ENCODE measurements at regions not wholly inside any gene's neighbourhood (a gene's known extent, or its start where the extent isn't known, plus 50 kb on each side); places are given as distances from the start of the nearest gene placed in this dataset.
"Not testable (repeated sequence)": the region's sequence is repeated elsewhere in the genome, so short reads cannot be mapped to it uniquely, and the experiment has no call there.

DNA sequence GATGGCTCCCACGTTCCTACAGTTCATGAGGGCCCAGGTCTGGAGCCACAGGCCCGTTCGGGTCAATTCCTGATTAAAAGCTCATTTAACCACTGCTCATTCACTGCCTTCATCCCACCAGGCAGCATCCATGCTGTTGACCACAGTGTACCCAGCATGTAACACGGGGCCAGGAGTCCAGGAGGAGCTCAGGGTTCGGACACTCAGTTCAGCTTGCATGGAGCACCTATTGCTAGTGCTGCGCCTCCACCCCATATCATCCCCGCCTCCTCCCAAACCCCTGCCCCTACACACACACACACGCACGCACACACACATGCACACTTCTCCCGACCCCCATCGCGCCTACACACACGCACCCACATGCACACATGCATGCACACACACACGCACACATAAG lies 72.9 kb upstream of the SNTG2 start:
- DNase-seq (ENCODE audit: low spot score) = no peak

DNA sequence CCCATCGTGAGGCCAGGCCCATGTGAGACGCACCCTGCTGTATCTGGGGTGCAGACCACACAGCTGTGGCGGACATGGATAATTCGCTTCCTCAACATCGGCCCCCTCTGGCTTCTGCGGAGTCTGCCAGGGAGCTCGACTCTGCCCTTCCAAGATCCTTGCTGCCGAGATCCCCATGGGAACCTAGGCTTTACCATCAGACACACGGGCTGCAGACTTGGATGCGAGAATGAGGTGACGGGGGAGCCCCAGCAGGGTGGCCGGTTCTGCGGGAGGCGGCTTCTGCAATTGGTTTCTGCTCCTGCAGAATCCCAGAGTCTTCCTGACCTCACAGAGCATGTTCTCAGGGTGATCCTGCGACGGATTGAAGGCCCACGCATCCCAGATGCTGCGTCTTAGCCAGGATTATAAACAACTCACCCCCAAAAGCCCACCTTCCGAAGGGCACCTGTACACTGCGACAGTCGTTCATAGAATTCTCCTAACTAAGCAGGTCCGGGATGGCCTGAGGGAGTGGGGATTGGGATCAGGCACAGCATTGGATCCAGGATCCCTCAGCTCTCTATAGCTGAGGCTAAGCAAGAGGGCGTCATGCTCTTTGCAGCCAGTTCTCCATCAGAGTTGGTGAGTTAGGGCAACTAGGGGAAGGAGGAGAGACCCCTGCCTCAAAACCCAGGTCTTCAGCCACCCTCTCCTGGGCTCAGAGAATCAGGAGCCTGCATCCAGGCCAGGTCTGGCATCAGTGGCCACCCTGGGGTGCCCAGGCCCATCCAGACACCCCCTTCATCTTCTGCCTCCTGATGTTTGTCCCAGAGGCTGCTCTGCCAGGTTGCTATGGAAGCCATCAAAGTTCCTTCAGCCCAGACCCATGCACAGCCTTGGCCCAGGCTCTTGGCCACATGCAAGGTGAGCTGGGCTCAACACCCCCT lies 74.7 kb upstream of the SNTG2 start:
- DNase-seq (ENCODE audit: low spot score) = no peak

DNA sequence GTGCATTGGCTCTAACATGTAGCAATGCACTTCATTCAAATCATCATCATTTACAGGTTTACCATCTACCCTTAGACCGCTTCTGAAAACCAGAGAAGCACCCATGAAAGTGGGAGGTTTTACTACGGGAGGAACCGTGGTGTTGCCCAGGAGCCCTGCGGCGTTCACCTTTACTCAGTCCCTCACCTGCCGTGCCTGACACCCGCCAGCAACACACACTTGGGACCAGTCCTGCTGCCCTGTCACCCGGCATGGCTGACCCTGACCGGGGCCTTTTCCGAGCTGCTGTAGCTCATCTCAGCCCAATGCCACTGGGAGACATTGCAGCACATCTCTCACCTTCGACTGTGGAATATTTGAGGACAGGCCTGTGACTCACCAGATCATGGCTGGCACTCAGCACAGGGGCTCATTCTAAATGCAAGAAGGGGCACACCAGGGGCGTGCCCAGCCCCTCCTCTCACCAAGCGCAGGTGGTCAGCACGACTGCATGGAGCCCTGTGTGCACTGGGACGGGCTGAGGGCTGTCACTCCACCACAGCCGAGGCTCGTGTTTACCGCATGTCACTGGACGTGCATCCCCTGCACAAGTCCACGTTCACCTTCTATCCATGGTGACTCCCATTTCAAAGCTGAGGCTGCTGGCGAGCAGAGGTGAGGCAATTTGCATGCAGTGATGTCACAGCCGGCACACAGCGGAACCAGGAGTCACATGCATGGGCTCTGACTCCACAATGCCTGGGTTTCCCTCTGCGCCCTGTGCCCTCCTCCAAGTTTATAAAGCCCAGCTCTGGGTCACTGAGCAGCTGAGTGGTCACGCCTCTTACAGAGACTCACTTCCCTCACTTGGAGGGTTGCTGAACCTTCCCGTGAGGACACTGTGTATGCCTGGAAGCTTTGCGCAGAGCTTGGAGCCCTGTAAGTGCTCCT lies 76.7 kb upstream of the SNTG2 start:
- no peak for DNase-seq (ENCODE audit: low spot score)

DNA sequence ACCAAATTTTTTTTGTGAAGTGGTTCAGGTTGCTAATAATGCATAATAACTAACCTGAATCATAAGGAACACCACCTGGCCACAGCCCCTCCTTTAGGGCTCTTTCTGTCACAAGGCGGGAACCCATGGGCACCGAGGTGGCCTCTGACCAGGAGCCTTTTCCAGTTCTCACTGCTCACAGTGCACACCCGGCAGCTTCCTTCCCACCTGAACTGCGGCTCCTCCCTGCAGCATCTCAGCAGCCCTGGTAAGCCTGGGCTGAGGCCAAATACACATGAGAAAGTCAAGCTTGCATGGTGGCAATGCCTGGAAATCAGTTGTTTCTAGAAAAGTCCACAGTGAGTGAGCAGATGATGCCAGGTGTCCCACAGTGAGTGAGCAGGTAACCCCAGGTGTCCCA lies 77.6 kb upstream of the SNTG2 start:
- DNase-seq (ENCODE audit: low spot score) = no peak

DNA sequence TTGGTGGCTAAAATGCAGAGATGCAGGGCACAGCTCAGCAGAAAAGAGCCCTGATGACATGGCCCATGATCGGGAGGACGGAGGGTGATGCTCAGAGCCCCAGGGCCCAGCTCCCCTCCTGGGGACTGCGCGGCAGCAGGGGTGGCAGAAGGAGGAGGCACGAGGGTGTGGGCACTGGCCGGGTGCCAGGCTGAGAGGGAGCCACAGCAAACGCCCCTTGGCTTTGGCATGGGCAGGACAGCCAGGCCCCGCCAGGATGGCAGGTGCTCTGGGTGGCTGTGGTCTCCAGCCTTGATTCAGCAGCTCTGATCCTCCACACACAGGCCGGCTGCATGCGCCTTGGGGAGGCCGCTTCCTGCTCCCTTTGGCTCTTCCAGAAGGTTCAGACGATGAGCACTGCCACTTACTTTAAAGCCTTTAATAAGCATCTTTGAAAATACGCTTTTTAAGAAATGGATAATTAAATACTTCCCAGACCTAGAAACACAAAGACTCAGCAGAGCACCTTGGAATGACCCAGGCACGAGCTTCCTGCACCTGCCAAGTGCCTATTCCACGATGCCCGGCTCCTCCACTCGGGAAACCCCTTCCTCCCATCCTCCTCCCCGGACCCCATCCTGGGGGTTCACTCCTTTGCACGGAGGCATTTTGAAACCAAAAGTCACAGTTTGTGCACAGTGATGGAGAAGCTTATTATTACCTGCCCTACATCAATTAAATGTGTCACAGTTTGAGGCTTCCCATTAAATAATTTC lies 78.5 kb upstream of the SNTG2 start:
- no peak for DNase-seq (ENCODE audit: low spot score)

DNA sequence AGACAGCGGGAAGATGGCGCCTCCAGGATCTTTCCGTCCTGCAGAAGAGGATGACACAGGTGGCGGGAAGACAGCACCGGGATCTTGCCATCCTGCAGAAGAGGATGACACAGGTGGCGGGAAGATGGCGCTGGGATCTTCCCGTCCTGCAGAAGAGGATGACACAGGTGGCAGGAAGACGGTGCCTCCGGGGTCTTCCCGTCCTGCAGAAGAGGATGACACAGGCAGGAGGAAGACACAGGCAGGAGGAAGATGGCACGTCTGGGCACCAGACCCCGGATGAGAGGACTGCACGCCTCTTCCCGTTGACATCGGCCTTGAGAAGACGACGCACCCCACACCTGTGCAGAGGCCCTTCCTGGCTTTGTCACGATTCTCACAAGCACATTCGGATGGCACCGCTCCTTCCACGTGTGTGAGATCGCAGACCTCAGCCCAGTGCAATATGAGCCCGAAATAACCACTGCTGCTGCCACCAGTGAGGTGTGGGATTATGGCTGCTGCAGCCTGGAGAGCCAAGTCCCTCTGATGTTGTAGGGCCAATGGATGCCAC lies 79.4 kb upstream of the SNTG2 start:
- no peak for DNase-seq (ENCODE audit: low spot score)

DNA sequence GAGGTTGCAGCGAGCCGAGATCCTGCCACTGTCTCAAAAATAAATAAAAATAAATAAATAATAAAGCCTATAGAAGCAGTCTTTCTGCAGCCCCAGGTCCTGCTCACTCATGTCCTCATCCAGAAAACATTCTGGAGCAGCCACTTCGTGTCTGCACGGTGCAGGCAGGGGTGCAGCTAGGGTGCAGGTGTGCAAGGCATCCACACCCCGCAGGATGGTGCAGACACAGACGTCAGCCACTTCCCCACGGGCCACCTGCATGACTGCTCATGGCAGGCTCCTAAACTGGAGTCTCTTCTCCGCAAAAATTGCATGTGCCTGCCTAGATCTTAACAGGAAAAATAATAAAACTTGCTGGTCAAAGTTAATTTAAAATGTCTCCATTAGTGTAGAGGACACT lies 80.2 kb upstream of the SNTG2 start:
- no peak for DNase-seq (ENCODE audit: low spot score)

DNA sequence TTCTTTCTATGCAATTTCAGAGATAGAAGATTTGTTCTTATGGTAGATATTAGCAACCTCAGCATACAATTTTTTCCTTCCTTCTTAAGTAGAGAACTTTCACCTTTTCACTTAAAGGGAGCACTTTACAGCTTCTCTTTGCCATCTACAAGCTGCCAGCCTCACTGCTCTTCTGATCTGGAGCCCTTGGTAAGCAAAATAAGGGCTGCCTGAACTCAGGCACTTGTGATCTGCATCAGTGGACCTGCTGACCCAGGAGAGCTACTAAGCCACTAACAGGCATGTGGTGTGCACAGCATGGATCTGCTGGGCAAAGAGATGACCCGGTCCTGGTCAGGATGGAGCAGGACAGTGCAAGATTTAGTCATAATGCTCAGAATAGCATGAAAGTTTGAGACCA lies 80.8 kb upstream of the SNTG2 start:
- DNase-seq (ENCODE audit: low spot score) = no peak

DNA sequence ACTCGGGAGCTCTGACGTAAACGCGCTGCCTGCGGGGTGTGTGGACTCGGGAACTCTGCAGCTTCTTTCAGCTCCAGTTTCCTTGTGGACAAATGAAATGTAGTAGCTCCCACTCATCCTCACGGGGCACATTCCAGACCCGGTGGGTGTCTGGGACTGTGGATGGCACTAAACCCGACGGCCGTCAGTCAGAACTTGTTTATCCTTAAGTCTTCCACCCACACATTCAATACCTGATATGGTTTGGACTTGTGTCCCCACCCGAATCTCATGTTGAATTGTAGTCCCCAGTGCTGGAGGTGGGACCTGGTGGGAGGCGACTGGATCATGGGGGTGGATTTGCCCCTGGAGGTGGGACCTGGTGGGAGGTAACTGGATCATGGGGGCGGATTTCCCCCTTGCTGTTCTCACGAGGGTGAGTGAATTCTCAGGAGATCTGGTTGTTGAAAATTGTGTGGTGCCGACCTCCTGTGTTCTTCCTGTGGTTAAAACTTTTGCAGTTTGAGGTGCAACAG lies 81.2 kb upstream of the SNTG2 start:
- no peak for DNase-seq (ENCODE audit: low spot score)

DNA sequence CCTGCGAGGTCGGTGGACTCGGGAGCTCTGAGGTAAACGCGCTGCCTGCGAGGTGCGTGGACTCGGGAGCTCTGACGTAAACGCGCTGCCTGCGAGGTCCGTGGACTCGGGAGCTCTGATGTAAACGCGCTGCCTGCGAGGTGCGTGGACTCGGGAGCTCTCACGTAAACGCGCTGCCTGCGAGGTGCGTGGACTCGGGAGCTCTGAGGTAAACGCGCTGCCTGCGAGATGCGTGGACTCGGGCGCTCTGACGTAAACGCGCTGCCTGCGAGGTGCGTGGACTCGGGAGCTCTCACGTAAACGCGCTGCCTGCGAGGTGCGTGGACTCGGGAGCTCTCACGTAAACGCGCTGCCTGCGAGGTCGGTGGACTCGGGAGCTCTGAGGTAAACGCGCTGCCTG lies 81.8 kb upstream of the SNTG2 start:
- DNase-seq (ENCODE audit: low spot score) = not testable (repeated sequence)

DNA sequence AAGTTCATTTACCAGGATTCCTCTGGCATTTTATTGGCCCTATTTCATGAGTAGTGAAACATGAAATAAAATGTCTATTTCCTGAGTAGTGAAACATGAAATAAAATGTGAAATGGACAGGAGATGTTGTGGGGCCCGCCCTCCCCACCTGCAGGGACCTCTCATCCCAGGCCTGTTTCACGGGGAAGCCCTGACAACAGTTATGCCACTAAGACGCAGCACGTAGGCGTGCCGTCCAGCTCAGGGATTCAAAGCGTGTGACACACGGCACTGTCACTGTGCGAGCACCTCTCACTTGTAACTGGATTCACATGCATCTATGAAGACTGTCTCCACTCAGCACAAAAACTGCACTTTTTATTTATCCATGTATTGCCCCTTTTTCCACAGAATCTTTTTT lies 83.4 kb upstream of the SNTG2 start:
- no peak for DNase-seq (ENCODE audit: low spot score)

DNA sequence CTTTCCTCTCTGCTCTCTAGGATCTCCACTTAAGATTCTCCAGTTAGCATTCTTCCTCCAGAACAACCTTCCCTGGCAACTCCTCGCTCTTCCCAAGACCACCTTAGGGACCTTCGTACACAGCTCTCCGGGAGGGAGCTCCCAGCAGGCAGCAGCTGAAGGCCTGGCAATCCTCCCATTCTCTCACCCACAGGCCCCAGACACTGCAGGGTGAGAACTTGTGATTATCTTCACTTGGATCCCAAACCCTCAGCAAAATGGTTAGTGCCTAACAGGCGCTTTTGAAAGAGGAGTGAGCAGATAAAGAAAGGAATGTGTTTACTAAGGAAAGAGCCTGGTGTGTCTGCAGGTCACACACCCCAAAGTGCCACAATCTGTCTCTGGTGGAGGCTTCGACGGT lies 83.8 kb upstream of the SNTG2 start:
- DNase-seq (ENCODE audit: low spot score) = no peak

DNA sequence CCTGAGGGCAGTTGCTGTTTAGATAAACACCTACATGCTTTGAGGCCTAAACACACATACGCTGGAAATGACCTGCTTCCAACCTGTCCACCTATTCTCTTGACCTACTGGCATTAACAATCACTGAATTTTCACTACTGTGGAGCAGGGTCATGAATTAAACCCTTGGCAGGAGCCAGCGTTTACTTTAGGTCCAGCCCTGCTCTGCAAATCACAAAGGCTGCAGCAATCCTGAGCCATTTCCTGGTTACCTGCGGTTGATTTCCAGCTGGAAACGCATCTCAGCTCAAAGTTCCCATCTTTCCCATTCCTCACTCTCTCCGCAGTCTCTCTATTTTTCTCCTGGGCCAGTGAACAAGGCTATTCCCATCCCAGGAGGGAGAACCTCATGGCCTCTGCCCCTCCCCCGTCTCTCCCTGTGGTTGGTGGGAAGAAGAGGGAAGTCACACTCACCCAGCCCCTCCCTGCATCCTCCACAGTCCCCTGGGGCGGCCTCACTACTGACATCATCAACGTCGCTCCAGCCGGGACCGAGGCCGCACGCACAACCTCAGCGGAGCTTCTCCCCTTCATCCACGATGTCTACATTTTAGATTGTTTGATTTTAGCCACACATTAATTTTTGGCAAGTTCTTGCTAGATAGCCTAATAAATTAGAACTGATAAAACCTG lies 84.5 kb upstream of the SNTG2 start:
- DNase-seq (ENCODE audit: low spot score) = no peak

DNA sequence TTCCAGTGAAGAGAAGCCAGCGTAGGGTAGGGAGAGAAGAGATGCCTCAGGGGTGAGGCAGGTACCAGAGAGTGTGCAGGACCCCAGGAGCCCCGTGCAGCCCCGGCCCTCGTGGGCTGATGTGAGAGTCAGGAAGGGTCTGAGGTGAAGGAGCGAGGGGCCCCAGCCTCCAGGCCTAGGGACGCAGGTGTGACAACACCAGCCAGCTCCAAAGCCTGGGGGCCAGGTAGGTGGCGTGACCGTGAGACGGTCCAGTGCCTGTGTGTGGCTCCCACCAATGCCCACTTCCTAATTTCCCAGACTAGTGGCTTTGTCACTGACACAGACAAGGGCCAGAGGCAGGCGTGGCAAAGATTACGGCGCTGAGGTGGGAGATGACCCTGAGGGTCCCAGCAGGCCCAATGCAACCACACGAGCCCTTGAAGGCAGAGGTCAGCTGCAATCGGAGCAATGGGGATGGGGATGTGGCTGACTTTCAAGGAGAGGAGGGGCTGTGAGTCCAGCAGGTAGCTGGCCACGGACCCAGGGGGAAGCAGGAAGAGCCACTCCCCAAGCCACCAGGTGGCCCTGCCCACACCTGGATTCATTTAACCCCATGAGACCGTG lies 86.0 kb upstream of the SNTG2 start:
- no peak for DNase-seq (ENCODE audit: low spot score)

DNA sequence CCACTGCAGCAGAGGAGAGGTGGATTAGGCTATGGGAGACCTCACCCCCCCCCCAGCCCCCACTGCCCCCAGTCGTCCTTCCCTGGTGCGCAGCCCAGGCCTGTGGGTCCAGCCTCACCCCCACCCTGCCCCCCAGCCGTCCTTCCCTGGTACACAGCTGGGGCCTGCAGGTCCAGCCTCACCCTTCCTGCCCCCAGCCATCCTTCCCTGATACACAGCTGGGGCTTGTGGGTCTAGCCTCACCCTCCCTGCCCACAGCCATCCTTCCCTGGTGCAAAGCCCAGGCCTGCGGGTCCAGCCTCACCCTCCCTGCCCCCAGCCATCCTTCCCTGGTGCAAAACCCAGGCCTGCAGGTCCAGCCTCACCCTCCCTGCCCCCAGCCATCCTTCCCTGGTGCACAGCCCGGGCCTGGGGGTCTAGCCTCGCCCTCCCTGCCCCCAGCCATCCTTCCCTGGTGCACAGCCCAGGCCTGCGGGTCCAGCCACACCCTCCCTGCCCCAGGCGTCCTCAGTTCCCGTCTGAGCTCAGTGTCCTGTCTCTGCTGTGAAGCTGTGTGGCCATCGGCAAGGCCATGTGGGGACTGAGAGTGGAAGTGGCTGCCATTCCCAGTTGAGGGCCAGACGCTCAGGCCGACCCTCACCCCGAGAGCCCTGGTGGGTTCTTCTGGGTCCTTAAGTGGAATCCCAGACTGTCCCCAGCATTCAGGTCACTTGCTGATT lies 86.8 kb upstream of the SNTG2 start:
- DNase-seq (ENCODE audit: low spot score) = no peak

DNA sequence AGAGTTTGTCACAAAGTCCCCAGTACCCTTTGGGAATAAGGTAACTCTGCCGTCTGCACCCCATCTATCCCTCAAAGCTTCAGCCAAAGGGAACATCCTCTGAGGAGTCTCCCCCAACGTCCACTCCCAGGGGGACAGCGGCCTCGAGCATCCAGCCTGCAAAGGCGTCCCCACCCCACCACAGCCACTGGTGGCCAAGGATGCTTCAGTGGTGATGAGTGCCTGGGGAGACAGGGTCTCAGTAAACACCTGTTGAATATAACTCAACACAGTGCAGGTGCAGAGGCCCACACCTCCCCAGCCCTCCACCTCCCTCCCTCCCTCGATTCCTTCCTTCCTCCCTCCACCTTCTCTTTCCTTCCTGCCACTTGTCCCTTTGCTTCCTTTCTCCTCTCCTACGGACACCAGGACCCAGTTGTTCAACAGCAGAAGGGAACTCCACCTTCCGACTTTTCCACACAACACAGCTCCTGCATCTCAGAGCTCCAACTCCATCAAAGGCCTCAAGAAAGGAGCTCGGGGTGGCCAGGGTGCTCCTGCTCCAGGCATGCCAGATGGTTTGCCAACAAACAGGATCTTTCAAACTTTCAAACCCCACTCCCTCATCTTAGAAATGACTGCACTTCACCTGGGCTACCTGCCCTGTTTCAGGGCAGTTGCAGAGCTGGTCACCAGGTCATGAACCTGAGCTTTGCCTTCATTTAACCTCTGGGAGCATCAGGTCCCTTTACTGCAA lies 87.8 kb upstream of the SNTG2 start:
- DNase-seq (ENCODE audit: low spot score) = no peak

DNA sequence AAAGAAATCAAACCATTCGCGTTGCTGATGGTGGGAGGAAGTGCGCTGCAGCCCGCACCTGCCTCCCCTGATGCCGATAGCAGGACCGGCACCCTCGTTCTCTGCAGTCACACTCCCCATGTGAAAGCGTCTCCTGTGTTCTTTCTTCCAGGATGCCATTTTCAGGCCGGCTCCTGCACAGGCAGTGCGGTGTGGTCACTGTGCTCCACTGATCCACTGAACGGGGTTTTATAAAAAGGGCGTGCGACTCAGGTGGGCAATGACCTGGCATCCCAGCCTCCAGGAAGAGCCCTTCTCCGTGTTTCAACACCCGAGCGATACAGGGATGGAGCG lies 88.3 kb upstream of the SNTG2 start:
- no peak for DNase-seq (ENCODE audit: low spot score)

DNA sequence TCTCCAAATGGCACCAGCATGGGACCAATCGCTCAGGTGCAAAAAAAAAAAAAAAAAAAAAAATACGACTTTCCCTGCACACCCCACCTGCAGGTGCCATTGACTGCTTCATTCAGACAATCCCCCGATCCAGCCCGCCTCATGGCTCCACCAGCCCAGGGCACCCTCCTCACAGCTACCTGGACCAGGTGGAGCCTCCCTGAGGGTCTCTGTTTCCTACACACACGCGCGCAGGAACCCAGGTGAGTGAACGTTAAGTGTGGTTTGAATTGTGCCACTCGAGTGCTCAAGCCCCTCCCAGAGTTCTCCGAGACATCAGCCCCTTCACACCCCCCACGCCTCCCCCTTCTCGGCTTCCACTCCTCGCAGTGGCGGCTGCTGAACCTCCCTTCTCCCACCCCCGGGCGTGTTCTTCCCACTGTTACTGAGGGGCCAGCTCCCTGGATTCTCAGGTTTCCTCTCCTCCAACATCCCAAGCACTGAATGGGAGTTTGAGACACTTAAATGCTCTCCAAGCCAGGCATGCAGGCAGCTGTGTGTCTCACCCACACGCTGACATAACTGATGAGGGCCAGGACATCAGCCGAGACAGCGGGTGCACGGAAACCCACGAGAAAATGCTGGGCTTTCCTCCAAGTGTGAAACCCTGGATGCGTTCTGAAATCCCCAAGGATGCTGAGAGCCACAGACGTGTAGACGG lies 88.8 kb upstream of the SNTG2 start:
- DNase-seq (ENCODE audit: low spot score) = no peak

DNA sequence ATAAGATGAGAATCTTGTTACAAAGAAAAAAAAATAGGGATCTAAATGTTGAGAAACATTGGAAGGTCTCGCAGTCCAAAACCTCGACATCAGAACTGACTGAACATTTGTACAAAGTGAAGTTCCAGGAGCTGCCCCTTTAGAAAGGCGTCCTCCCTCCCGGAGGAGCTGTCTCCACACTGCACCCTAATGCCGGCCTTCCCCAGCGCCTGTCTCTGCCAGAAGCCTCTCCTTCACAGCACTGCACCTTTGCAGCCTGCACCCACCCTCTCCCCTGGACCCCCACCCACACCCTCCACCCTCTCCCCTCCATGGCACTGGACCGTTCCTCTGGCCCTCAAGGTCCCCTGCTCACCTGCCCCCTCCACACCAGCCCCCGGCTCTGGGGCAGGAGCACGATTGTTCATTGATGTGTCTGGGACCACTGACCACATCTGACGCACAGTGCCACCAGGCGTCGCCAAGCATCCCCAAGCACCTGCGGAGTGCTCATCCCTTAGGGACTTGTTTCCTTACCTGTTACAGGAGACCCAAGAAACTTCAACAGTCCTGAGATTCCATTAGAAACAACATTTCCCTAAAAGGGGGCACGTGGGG lies 90.3 kb upstream of the SNTG2 start:
- no peak for DNase-seq (ENCODE audit: low spot score)

All from RKO (cell line).